ENCODE measurements at regions not wholly inside any gene's neighbourhood (a gene's known extent, or its start where the extent isn't known, plus 50 kb on each side); places are given as distances from the start of the nearest gene placed in this dataset.
"Not testable (repeated sequence)": the region's sequence is repeated elsewhere in the genome, so short reads cannot be mapped to it uniquely, and the experiment has no call there.

DNA sequence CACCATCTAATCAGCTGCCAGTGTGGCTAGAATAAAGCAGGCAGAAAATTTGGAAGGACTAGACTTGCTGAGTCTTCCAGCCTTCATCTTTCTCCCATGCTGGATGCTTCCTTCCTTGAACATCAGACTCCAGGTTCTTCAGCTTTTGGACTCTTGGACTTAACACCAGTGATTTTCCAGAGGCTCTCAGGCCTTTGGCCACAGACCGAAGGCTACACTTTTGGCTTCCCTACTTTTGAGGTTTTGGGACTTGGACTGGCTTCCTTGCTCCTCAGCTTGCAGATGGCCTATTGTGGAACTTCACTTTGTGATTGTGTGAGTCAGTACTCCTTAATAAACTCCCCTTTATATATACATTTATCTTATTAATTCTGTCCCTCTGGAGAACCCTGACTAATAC, 129.8 kb upstream of the MB21D2 start:
- not testable (repeated sequence) for DNase-seq (ENCODE audit: low read depth)

GRCh38 chr3:193048127-193048526, 130.5 kb upstream of the MB21D2 start:
- no peak for DNase-seq (ENCODE audit: low read depth)

GRCh38 chr3:193049935-193050334, 132.3 kb upstream of the MB21D2 start:
- no peak for DNase-seq (ENCODE audit: low read depth)

DNA sequence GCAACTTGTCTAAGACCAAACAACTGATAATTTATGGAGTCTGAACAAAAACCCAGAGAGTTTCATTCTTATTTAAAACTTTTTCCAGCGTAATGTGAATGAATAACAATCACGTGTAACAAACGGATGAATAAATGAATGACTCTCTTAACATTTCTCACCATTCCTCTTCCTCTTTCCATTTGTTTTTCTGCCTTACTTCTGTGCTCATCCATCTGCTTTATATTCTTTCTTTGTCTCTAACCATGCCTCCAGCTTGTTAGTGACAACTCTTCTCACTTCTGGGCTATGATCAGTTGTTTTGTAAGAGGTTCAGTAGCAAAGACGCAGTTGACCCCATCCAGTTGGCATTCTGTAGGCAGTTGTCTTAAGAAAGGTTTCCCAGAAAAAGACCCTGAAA, 133.7 kb upstream of the MB21D2 start:
- DNase-seq (ENCODE audit: low read depth): no peak

GRCh38 chr3:193052354-193053045, 134.8 kb upstream of the MB21D2 start:
- DNase-seq (ENCODE audit: low read depth): peak; percentile 28

GRCh38 chr3:193053046-193053435, 135.4 kb upstream of the MB21D2 start:
- peak; percentile 9 for DNase-seq (ENCODE audit: low read depth)

DNA sequence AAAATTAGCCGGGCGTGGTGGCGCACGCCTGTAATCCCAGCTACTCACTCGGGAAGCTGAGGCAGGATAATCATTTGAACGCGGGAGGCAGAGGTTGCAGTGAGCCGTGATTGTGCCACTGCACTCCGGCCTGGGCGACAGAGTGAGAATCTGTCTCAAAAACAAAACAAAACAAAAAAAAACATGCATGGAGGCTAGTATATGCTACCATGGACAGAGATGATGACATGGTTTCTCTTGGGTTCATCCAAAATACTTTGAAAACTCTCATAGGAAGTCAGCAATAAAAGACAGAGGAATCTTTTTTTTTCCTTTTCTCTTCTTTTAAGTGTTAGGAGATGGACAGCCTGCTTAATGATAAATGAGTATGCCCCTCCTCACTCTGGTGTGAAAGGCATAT, 137.7 kb upstream of the MB21D2 start:
- DNase-seq (ENCODE audit: low read depth): no peak

GRCh38 chr3:193057616-193058015, 140.0 kb upstream of the MB21D2 start:
- no peak for DNase-seq (ENCODE audit: low read depth)

GRCh38 chr3:193060748-193061546, 143.3 kb upstream of the MB21D2 start:
- DNase-seq (ENCODE audit: low read depth): no peak

GRCh38 chr3:193068365-193068764, 150.7 kb upstream of the MB21D2 start:
- no peak for DNase-seq (ENCODE audit: low read depth)

DNA sequence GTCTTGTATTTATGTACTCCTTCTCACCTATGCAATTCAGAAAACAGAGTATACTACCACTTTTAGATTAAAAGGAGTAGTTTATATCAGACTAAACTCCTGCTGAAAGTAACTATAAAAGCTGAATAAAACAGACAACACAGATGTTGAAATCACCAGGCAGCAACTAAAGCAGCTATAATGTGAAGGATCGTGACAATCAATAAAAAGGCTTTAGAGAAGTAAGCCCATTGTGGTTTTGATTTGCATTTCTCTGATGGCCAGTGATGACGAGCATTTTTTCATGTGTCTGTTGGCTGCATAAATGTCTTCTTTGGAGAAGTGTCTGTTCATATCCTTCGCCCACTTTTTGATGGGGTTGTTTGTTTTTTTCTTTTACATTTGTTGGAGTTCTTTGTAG, 152.1 kb upstream of the MB21D2 start:
- DNase-seq (ENCODE audit: low read depth): not testable (repeated sequence)

DNA sequence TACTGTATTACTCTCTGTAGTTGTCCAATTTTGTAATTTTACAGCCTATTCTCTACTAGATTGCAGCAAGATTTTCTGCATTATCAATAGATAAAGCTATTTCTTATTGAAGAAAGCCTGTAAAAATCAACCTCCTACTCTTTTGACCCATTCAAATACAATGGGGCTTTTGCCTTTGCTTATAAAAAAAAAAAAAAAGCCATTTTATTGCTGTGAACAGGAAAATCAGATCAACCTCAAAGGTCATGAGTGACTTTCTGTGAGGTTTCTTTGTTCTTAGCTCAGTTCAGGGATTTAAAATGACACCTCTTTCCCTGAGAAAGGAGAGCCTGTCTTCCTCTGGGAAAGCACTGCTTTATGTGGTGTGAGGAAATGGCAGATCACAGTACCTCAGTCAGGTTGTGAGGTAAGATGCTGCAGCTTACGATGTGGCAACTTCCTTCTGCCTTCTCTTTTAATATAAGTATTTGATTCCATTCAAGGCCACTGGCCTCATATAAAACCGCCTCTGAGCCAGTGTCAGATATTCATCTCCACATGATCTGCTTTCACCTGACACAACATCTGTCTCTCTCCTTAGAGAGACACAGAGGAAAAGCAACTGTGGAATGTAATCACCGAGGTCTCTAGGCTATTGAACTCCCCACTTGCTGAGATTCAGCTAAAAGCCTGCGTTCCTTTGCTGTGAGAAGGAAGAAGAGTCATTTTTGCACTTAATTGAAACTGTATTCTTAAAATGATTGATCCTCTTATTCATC, 161.5 kb upstream of the MB21D2 start:
- no peak for DNase-seq (ENCODE audit: low read depth)

DNA sequence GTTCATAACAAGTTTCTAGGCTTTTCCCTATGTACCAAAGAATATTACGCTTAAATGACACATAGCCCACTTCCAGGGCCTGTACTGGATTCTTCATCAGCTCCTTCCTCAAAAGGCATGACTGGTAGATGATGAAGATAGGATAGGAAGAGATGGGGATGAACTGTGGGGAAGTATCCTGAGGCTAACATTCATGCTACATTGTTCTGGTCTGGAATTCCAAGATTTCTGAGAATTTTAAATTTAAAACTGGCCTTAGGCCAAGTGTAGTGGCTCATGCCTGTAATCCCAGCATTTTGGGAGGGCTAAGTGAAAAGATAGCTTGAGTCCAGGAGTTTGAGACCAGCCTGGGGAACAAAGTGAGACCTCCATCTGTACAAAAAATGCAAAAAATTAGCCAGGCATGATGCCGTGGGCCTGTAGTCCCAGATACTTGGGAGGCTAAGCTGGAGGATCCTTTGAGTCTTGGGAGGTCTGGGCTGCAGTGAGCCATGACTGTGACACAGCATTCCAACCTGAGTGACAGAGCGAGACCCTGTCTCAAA, 160.1 kb upstream of the PLAAT1 start:
- no peak for DNase-seq (ENCODE audit: low read depth)

- DNase-seq (ENCODE audit: low read depth): no peak
These were observed 155.4 kb upstream of the PLAAT1 start for GRCh38 chr3:193085655-193086054.

GRCh38 chr3:193086681-193087080, 154.3 kb upstream of the PLAAT1 start:
- DNase-seq (ENCODE audit: low read depth): no peak

- no peak for DNase-seq (ENCODE audit: low read depth)
These were observed 153.7 kb upstream of the PLAAT1 start for GRCh38 chr3:193087336-193087735.

GRCh38 chr3:193095366-193095765, 145.7 kb upstream of the PLAAT1 start:
- DNase-seq (ENCODE audit: low read depth): peak; percentile 3

- DNase-seq (ENCODE audit: low read depth): no peak
These were observed 144.9 kb upstream of the PLAAT1 start for GRCh38 chr3:193096076-193096475.

- DNase-seq (ENCODE audit: low read depth): no peak
These were observed 126.3 kb upstream of the PLAAT1 start for GRCh38 chr3:193114431-193115340.

DNA sequence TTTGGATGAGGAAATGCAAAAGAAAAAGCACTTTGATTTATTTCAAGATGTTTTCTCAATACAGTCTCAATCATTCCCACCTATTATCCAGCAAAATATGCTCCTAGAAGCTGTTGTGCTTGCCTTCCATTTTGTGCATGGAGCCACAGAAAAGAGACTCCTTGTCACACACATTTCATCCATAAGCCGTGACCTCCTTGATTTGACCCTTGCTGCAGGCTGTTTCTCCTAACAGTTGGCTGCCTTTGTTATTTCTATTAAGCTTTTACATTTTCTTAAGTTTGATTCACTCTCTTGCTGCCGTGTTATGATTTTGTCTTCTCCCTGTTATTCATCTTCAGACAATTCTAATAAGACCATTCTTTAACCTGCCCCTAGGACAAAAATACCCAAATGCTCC, 124.2 kb upstream of the PLAAT1 start:
- no peak for DNase-seq (ENCODE audit: low read depth)

- DNase-seq (ENCODE audit: low read depth): no peak
These were observed 122.1 kb upstream of the PLAAT1 start for GRCh38 chr3:193118907-193119306.

- DNase-seq (ENCODE audit: low read depth): no peak
These were observed 121.1 kb upstream of the PLAAT1 start for GRCh38 chr3:193119926-193120325.

All from stromal cell of bone marrow (primary cell).